Erythroblast (primary cell): ENCODE measurements at regions not wholly inside any gene's neighbourhood (a gene's known extent, or its start where the extent isn't known, plus 50 kb on each side); places are given as distances from the start of the nearest gene placed in this dataset.

ENCODE experiments used
- GATA1 ChIP-seq: IDR thresholded peaks from 2 replicates; pipeline ENCODE4 v1.6.1; 2011; ENCODE audit warnings: low read depth, mild to moderate bottlenecking, control low read depth, low read length, moderate library complexity
- POLR2A ChIP-seq: IDR thresholded peaks from 2 replicates; pipeline ENCODE4 v1.6.1; 2011; ENCODE audit warnings: mild to moderate bottlenecking, low read length

DNA sequence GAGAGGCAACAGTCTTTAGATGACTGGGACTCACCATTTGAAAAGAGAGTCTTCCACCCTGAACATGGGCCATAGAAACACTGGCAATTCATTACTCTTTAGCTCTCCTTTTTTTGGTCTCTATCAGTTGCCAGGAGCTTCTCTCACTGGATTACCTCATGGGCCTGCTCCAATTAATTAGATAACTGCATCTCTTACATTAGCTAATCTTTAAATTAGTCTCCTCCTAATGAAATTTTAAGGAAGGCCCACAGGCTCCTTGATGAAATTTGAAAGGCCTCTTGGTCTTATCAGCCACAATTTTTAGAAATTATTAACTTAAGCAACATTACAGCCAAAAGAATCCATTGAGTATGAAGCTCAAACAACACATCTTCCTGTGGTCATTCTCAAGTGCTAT is 184.4 kb downstream of the UNC5CL start:
- no peak for TF ChIP-seq POLR2A
- TF ChIP-seq GATA1, result no peak
